H9 (cell line): ENCODE measurements at regions not wholly inside any gene's neighbourhood (a gene's known extent, or its start where the extent isn't known, plus 50 kb on each side); places are given as distances from the start of the nearest gene placed in this dataset.

ENCODE experiments used
- DNase-seq: peaks from one replicate; pipeline ENCODE4 v3.0.0-alpha.2; 2017
- H2AFZ ChIP-seq: one replicate; pipeline ENCODE4 v1.6.1; 2013; ENCODE audit warnings: mild to moderate bottlenecking, low read length, control low read depth, moderate library complexity
- H2AK5ac ChIP-seq: 2 replicates; pipeline ENCODE4 v1.6.1; 2013; ENCODE audit warnings: low read length, control low read depth, mixed read lengths; ENCODE audit not compliant: insufficient read length
- H2BK120ac ChIP-seq: one replicate; pipeline ENCODE4 v1.6.1; 2013; ENCODE audit warnings: low read depth, mild to moderate bottlenecking, low read length, control low read depth, inconsistent platforms; ENCODE audit not compliant: poor library complexity, severe bottlenecking
- H2BK12ac ChIP-seq: 2 replicates; pipeline ENCODE4 v1.6.1; 2013; ENCODE audit warnings: low read length, control low read depth, mixed read lengths, low read depth; ENCODE audit not compliant: insufficient read length
- H2BK15ac ChIP-seq: 2 replicates; pipeline ENCODE4 v1.6.1; 2013; ENCODE audit warnings: low read depth, low read length, control low read depth
- H2BK20ac ChIP-seq: one replicate; pipeline ENCODE4 v1.6.1; 2013; ENCODE audit warnings: low read depth, mild to moderate bottlenecking, low read length, control low read depth, inconsistent platforms; ENCODE audit not compliant: poor library complexity, severe bottlenecking
- H2BK5ac ChIP-seq: 2 replicates; pipeline ENCODE4 v1.6.1; 2013; ENCODE audit warnings: low read length, control low read depth, mixed read lengths; ENCODE audit not compliant: insufficient read length
- H3K14ac ChIP-seq: 2 replicates; pipeline ENCODE4 v1.6.1; 2013; ENCODE audit warnings: low read length, control low read depth; ENCODE audit not compliant: insufficient read depth
- H3K18ac ChIP-seq: 2 replicates; pipeline ENCODE4 v1.6.1; 2013; ENCODE audit warnings: low read depth, mild to moderate bottlenecking, mixed read lengths, low read length, control low read depth; ENCODE audit not compliant: insufficient read length
- H3K23ac ChIP-seq: 2 replicates; pipeline ENCODE4 v1.6.1; 2013; ENCODE audit warnings: low read length, control low read depth, mixed read lengths, low read depth; ENCODE audit not compliant: insufficient read length
- H3K23me2 ChIP-seq: 2 replicates; pipeline ENCODE4 v1.6.1; 2013; ENCODE audit warnings: low read depth, mild to moderate bottlenecking, mixed read lengths, low read length, control low read depth; ENCODE audit not compliant: insufficient read length, poor library complexity, severe bottlenecking
- H3K27ac ChIP-seq: 2 replicates; pipeline ENCODE4 v1.5.1; 2013; ENCODE audit warnings: low read length, control low read depth, mixed read lengths, low read depth; ENCODE audit not compliant: insufficient read length
- H3K27me3 ChIP-seq: 2 replicates; pipeline ENCODE4 v1.6.1; 2013; ENCODE audit warnings: low read length, control low read depth, inconsistent platforms; ENCODE audit not compliant: insufficient read depth
- H3K4ac ChIP-seq: 2 replicates; pipeline ENCODE4 v1.6.1; 2013; ENCODE audit warnings: low read depth, mild to moderate bottlenecking, control low read depth, inconsistent platforms, low read length, moderate library complexity
- H3K4me1 ChIP-seq: 2 replicates; pipeline ENCODE4 v1.6.1; 2013; ENCODE audit warnings: low read length, control low read depth, inconsistent platforms; ENCODE audit not compliant: insufficient read depth
- H3K4me2 ChIP-seq: 2 replicates; pipeline ENCODE4 v1.6.1; 2013; ENCODE audit warnings: low read length, control low read depth, mixed read lengths; ENCODE audit not compliant: insufficient read length, insufficient read depth
- H3K56ac ChIP-seq: 2 replicates; pipeline ENCODE4 v1.6.1; 2013; ENCODE audit warnings: low read depth, mild to moderate bottlenecking, mixed read lengths, low read length, control low read depth; ENCODE audit not compliant: insufficient read length
- H3K79me1 ChIP-seq: 2 replicates; pipeline ENCODE4 v1.6.1; 2013; ENCODE audit warnings: low read depth, mild to moderate bottlenecking, moderate library complexity, low read length, control low read depth, inconsistent platforms; ENCODE audit not compliant: insufficient read depth, poor library complexity, severe bottlenecking
- H3K79me2 ChIP-seq: 2 replicates; pipeline ENCODE4 v1.6.1; 2013; ENCODE audit warnings: low read length, control low read depth, inconsistent platforms; ENCODE audit not compliant: insufficient read depth
- H3K9ac ChIP-seq: 2 replicates; pipeline ENCODE4 v1.6.1; 2013; ENCODE audit warnings: low read length, control low read depth, mixed read lengths; ENCODE audit not compliant: insufficient read length; ENCODE audit errors: extremely low read depth
- H3K9me3 ChIP-seq: one replicate; pipeline ENCODE4 v1.6.1; 2013; ENCODE audit warnings: low read depth, low read length, inconsistent platforms; ENCODE audit not compliant: control insufficient read depth
- H3T11ph ChIP-seq: one replicate; pipeline ENCODE4 v1.6.1; 2013; ENCODE audit warnings: mild to moderate bottlenecking, low read length, control low read depth, inconsistent platforms
- H4K20me1 ChIP-seq: one replicate; pipeline ENCODE4 v1.6.1; 2013; ENCODE audit not compliant: control insufficient read depth, insufficient read length, insufficient read depth
- H4K5ac ChIP-seq: 2 replicates; pipeline ENCODE4 v1.6.1; 2013; ENCODE audit warnings: low read depth, mild to moderate bottlenecking, mixed read lengths, low read length, control low read depth; ENCODE audit not compliant: insufficient read length
- H4K8ac ChIP-seq: replicated peaks from 2 replicates; pipeline ENCODE4 v1.6.1; 2013; ENCODE audit warnings: low read length, control low read depth, mixed read lengths, low read depth; ENCODE audit not compliant: insufficient read length
- H4K91ac ChIP-seq: 2 replicates; pipeline ENCODE4 v1.6.1; 2013; ENCODE audit warnings: low read depth, mild to moderate bottlenecking, moderate library complexity, mixed read lengths, low read length, control low read depth; ENCODE audit not compliant: insufficient read length
- H3K27ac Mint-ChIP-seq, 3 experiments: 2 replicates in 2 of 3; 3 replicates in 1 of 3; pipeline ENCODE4 v1.8.0; 2020 to 2021; ENCODE audit warnings: mixed read lengths in 3 of 3, mild to moderate bottlenecking in 1 of 3, moderate library complexity in 1 of 3
- H3K27me3 Mint-ChIP-seq: 2 replicates; pipeline ENCODE4 v1.8.0; 2021; ENCODE audit warnings: low read depth, mild to moderate bottlenecking, moderate library complexity, mixed read lengths
- H3K36me3 Mint-ChIP-seq, 3 experiments: 2 replicates in 2 of 3; 3 replicates in 1 of 3; pipeline ENCODE4 v1.8.0; 2020 to 2021; ENCODE audit warnings: low read depth in 3 of 3, mixed read lengths in 3 of 3; ENCODE audit not compliant: insufficient read depth in 1 of 3
- H3K4me1 Mint-ChIP-seq, 2 experiments: 2 replicates each; pipeline ENCODE4 v1.8.0; 2020; ENCODE audit warnings: mixed read lengths in 2 of 2
- H3K4me3 Mint-ChIP-seq, 2 experiments: 2 replicates in 1 of 2; 3 replicates in 1 of 2; pipeline ENCODE4 v1.8.0; 2020 to 2021; ENCODE audit warnings: mild to moderate bottlenecking in 2 of 2, mixed read lengths in 2 of 2, moderate library complexity in 1 of 2
- H3K9me3 Mint-ChIP-seq, 2 experiments: 2 replicates in 1 of 2; 3 replicates in 1 of 2; pipeline ENCODE4 v1.8.0; 2020; ENCODE audit warnings: mild to moderate bottlenecking in 2 of 2, mixed read lengths in 2 of 2, moderate library complexity in 1 of 2
- WGBS: extraction: QIAGEN DNeasy Blood & Tissue Kit; methylation state at CpG from one replicate; pipeline ENCODE4 v1.1.7; 2013; ENCODE audit warnings: missing lambda C conversion rate, low lambda C conversion rate, mixed read lengths; ENCODE audit not compliant: insufficient read length; ENCODE audit errors: extremely low coverage; 5-methylcytosine and 5-hydroxymethylcytosine counted together
- TF ChIP-seq, protein P1 (sequence below): fragments of 200-600 bp; sonication (generic); conservative IDR thresholded peaks from 3 replicates; pipeline ENCODE4 v1.8.0; 2021; ENCODE audit warnings: antibody characterized with exemption, mild to moderate bottlenecking

DNA sequence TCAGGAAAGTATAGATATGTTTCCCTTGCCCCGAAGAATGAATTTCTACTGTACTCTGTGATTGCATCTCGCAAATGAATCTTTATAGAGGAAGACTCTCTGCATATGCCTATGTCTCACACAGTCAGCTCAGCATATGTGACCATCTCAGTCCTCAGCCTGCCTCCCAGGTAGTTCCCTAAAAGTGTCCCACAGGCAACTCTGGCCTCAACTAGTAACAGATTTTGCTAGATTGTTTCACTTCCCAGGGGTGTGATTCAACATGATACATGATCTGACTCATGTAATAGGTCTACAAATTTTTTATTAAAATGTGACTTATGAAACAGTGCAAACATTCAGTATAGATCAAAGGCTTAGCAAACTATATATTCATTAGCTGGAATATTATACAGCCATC lies 296.6 kb upstream of the CRIM1 start:
- no peaks in the 10 kb centered on the region for H4K20me1 ChIP-seq
- H3K4me1 ChIP-seq: no peaks in the 10 kb centered on the region
- Mint-ChIP-seq H3K9me3 (peaks cover 2 to 5% of the 10 kb centered on the region in 2 experiments; a peak in 3 of 5 replicates), H3K4me1 (peaks cover 4 to 19% of the 10 kb centered on the region in 2 experiments; a peak in 3 of 4 replicates), H3K36me3 (no peaks in the 10 kb centered on the region), H3K27ac (no peak overlapping the region; a peak in 1 of 7 replicates), H3K4me3 (no peak overlapping the region), H3K27me3 (no peaks in the 10 kb centered on the region; the same call in 1 of the 2 replicates)
- no peak overlapping the region for H3K4me2 ChIP-seq
- H3K79me1 ChIP-seq: no peaks in the 10 kb centered on the region
- no peaks in the 10 kb centered on the region for H3K79me2 ChIP-seq
- no peaks in the 10 kb centered on the region for H3K27me3 ChIP-seq
- H3K56ac ChIP-seq: no peak overlapping the region
- no peak overlapping the region for H3K27ac ChIP-seq
- H2BK15ac ChIP-seq: no peak overlapping the region
- H2BK20ac ChIP-seq: no peak overlapping the region
- no peaks in the 10 kb centered on the region for H3K23me2 ChIP-seq
- no peak overlapping the region for H2BK12ac ChIP-seq
- no peak overlapping the region for H3K14ac ChIP-seq
- H2AK5ac ChIP-seq: no peak overlapping the region
- H4K91ac ChIP-seq: no peak overlapping the region
- no peak overlapping the region for H3K9ac ChIP-seq
- no peak overlapping the region for H3K23ac ChIP-seq
- H3T11ph ChIP-seq: no peak overlapping the region
- TF ChIP-seq, protein P1, sequence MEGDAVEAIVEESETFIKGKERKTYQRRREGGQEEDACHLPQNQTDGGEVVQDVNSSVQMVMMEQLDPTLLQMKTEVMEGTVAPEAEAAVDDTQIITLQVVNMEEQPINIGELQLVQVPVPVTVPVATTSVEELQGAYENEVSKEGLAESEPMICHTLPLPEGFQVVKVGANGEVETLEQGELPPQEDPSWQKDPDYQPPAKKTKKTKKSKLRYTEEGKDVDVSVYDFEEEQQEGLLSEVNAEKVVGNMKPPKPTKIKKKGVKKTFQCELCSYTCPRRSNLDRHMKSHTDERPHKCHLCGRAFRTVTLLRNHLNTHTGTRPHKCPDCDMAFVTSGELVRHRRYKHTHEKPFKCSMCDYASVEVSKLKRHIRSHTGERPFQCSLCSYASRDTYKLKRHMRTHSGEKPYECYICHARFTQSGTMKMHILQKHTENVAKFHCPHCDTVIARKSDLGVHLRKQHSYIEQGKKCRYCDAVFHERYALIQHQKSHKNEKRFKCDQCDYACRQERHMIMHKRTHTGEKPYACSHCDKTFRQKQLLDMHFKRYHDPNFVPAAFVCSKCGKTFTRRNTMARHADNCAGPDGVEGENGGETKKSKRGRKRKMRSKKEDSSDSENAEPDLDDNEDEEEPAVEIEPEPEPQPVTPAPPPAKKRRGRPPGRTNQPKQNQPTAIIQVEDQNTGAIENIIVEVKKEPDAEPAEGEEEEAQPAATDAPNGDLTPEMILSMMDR: no peak
- H3K18ac ChIP-seq: no peak overlapping the region
- no CpG with 5 or more reads among the region's 2 CpGs for WGBS
- no peak overlapping the region for H3K4ac ChIP-seq
- H3K9me3 ChIP-seq: no peaks in the 10 kb centered on the region
- H4K8ac ChIP-seq: no peak overlapping the region
- no peak overlapping the region for H2BK5ac ChIP-seq
- DNase-seq: no peak
- no peak overlapping the region for H2BK120ac ChIP-seq
- no peak overlapping the region for H4K5ac ChIP-seq
- no peak overlapping the region for H2AFZ ChIP-seq
